Breast epithelium (tissue), 4 donors: ENCODE measurements at regions not wholly inside any gene's neighbourhood (a gene's known extent, or its start where the extent isn't known, plus 50 kb on each side); places are given as distances from the start of the nearest gene placed in this dataset.
"Not testable (repeated sequence)": the region's sequence is repeated elsewhere in the genome, so short reads cannot be mapped to it uniquely, and the experiment has no call there.

Experiments
- DNase-seq, 2 donors: peaks; one replicate each; pipeline ENCODE4 v3.0.0-alpha.2; 2019; ENCODE audit warnings: low spot score in 2 of 2
- H3K27ac ChIP-seq, 2 donors: fragments of 200-600 bp; sonication (generic) in 1 of 2; one replicate each; pipeline ENCODE4 v1.5.1; 2016 to 2019; ENCODE audit warnings: mild to moderate bottlenecking in 1 of 2
- H3K27me3 ChIP-seq, 2 donors: fragments of 200-600 bp; sonication (generic) in 1 of 2; one replicate each; pipeline versions ENCODE4 v1.5.1 to v1.6.0; 2017 to 2019; ENCODE audit warnings: control low read depth in 1 of 2, mild to moderate bottlenecking in 1 of 2
- H3K36me3 ChIP-seq: fragments of 200-600 bp; one replicate; pipeline ENCODE4 v1.5.1; 2019
- H3K4me1 ChIP-seq, 2 donors: fragments of 200-600 bp; sonication (generic); one replicate each; pipeline ENCODE4 v1.5.1; 2016 to 2019; ENCODE audit warnings: control low read depth in 1 of 2
- H3K4me3 ChIP-seq, 3 donors: fragments of 200-600 bp; sonication (generic); 1 replicate in 2 of 3; 2 replicates in 1 of 3; pipeline ENCODE4 v1.5.1; 2016 to 2019; ENCODE audit warnings: mild to moderate bottlenecking in 3 of 3, moderate library complexity in 2 of 3
- H3K9me3 ChIP-seq, 2 donors: fragments of 200-600 bp; sonication (generic) in 1 of 2; one replicate each; pipeline ENCODE4 v1.5.1; 2016 to 2019; ENCODE audit warnings: control low read depth in 1 of 2
- POLR2A ChIP-seq: fragments of 450-650 bp; IDR thresholded peaks from one replicate; pipeline ENCODE4 v1.6.1; 2016; ENCODE audit warnings: antibody characterized with exemption, mild to moderate bottlenecking, moderate library complexity
- POLR2AphosphoS5 ChIP-seq, 3 donors: sonication (generic); formaldehyde crosslinking; IDR thresholded peaks; one replicate each; pipeline ENCODE4 v1.6.1; 2017; ENCODE audit warnings: antibody characterized with exemption in 3 of 3
- intact Hi-C: fragments of 100-400 bp; cut with DNase I; formaldehyde crosslinking; loops from one replicate; pipeline ENCODE4 v1.15.1; 2023; ENCODE audit warnings: low total_unique reads
- TF ChIP-seq, protein P1 (sequence below), 3 donors: fragments of 450-650 bp; IDR thresholded peaks; one replicate each; pipeline ENCODE4 v1.5.1; 2016 to 2017; ENCODE audit warnings: antibody characterized with exemption in 3 of 3, mild to moderate bottlenecking in 3 of 3, moderate library complexity in 3 of 3

- Histone ChIP-seq H3K4me3 (no peak overlapping the region), H3K4me1 (no peaks in the 10 kb centered on the region), H3K27me3 (no peaks in the 10 kb centered on the region), H3K9me3 (no peaks in the 10 kb centered on the region), H3K36me3 (no peaks in the 10 kb centered on the region), H3K27ac (no peak overlapping the region)
- no peak for DNase-seq
- TF ChIP-seq, protein P1, sequence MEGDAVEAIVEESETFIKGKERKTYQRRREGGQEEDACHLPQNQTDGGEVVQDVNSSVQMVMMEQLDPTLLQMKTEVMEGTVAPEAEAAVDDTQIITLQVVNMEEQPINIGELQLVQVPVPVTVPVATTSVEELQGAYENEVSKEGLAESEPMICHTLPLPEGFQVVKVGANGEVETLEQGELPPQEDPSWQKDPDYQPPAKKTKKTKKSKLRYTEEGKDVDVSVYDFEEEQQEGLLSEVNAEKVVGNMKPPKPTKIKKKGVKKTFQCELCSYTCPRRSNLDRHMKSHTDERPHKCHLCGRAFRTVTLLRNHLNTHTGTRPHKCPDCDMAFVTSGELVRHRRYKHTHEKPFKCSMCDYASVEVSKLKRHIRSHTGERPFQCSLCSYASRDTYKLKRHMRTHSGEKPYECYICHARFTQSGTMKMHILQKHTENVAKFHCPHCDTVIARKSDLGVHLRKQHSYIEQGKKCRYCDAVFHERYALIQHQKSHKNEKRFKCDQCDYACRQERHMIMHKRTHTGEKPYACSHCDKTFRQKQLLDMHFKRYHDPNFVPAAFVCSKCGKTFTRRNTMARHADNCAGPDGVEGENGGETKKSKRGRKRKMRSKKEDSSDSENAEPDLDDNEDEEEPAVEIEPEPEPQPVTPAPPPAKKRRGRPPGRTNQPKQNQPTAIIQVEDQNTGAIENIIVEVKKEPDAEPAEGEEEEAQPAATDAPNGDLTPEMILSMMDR (IDR thresholded peaks at IDR 0.05), result no peak
- TF ChIP-seq POLR2AphosphoS5 (IDR thresholded peaks at IDR 0.05) (no peak), POLR2A (no peak)
- intact Hi-C loops, result no loop called here
Measured at GRCh38 chr7:66564045-66564444, 64.6 kb upstream of the KCTD7 start.

DNA sequence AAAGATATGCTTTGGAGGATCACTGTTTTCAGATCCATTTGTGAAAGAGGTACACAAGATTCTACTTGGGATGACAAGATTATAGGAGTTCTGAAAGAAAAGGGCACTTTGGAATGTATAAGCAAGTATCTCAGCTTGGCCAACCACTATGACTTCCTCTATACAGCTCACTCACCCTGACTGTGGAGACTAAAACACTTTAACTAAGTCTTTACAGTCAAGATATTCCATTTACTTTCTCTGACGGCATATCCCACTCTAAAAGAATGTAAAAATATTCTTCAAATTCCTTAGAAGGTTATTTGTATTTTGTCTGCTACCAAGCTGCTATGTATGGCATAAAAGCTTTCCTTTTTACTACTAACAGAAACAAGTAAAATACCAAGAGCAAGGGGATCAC is 58.5 kb upstream of the KCTD7 start:
- H3K27me3 ChIP-seq, H3K9me3 ChIP-seq, intact Hi-C loops, H3K27ac ChIP-seq, DNase-seq, H3K4me1 ChIP-seq, H3K36me3 ChIP-seq, H3K4me3 ChIP-seq: not testable (repeated sequence)

DNA sequence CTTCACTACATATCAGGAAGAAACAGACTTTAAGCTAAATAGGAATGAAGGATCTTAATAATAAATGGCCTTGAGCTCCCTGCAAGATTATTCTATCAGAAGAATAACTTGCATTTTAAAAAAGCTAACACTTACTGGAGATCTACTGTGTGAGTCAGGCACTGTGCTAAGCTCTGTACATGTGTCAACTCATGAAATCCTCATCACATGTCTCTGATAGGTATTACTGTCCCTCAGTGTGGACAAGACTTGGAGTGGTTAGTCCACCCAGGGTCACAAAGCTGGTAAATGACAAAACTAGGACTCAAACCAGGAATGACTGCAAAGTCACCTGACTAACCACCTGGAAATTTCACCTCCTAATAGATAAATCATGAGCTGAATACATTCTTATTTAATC is 57.1 kb upstream of the KCTD7 start:
- no peaks in the 10 kb centered on the region for H3K4me1 ChIP-seq
- intact Hi-C loops, result no loop called here
- H3K36me3 ChIP-seq, result no peaks in the 10 kb centered on the region
- H3K27ac ChIP-seq, result no peak overlapping the region
- TF ChIP-seq, protein P1 (IDR thresholded peaks at IDR 0.05), result no peak
- no peak for TF ChIP-seq POLR2AphosphoS5 (IDR thresholded peaks at IDR 0.05)
- TF ChIP-seq POLR2A, result no peak
- no peaks in the 10 kb centered on the region for H3K9me3 ChIP-seq
- no peak overlapping the region for H3K4me3 ChIP-seq
- DNase-seq, result no peak
- no peaks in the 10 kb centered on the region for H3K27me3 ChIP-seq

- intact Hi-C loops, H3K36me3 ChIP-seq, H3K27me3 ChIP-seq, DNase-seq, H3K9me3 ChIP-seq, H3K4me3 ChIP-seq, H3K27ac ChIP-seq, H3K4me1 ChIP-seq: not testable (repeated sequence)
Measured at GRCh38 chr7:66573782-66574495, 54.7 kb upstream of the KCTD7 start.

DNA sequence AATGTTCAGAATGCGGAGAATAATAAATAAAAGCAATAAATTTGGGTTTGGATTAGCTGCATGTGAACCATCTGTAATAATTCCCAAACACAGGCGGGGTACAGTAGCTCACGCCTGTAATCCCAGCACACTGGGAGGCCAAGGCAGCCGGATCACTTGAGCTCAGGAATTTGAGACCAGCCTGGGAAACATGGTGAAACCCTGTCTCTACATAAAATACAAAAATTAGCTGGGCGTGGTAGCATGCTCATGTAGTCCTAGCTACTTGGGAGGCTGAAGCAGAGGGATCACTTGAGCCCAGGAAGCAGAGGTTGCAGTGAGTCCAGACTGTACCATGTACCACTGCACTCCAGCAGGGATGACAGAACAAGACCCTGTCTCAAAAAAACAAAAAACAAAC is 53.9 kb upstream of the KCTD7 start:
- H3K27me3 ChIP-seq, intact Hi-C loops: not testable (repeated sequence)

GRCh38 chr7:66575398-66575797 is 53.3 kb upstream of the KCTD7 start:
- DNase-seq, result no peak
- H3K27ac ChIP-seq, result no peak overlapping the region
- no peaks in the 10 kb centered on the region for H3K27me3 ChIP-seq
- no peaks in the 10 kb centered on the region for H3K9me3 ChIP-seq
- TF ChIP-seq POLR2AphosphoS5 (IDR thresholded peaks at IDR 0.05) (no peak), POLR2A (no peak)
- TF ChIP-seq, protein P1 (IDR thresholded peaks at IDR 0.05), result no peak
- intact Hi-C loops, result no loop called here
- no peaks in the 10 kb centered on the region for H3K36me3 ChIP-seq
- H3K4me1 ChIP-seq, result no peaks in the 10 kb centered on the region
- no peak overlapping the region for H3K4me3 ChIP-seq

More for the DNA sequence above, 53.9 kb upstream of the KCTD7 start:
- not testable (repeated sequence) for H3K27ac ChIP-seq, H3K36me3 ChIP-seq, DNase-seq, H3K9me3 ChIP-seq, H3K4me3 ChIP-seq, H3K4me1 ChIP-seq

GRCh38 chr7:66576646-66577045 is 52.0 kb upstream of the KCTD7 start:
- no peak overlapping the region for H3K4me3 ChIP-seq
- no peak for DNase-seq
- H3K36me3 ChIP-seq, result no peaks in the 10 kb centered on the region
- no peak overlapping the region for H3K27ac ChIP-seq
- H3K27me3 ChIP-seq, result no peaks in the 10 kb centered on the region
- intact Hi-C loops, result no loop called here
- no peaks in the 10 kb centered on the region for H3K9me3 ChIP-seq
- TF ChIP-seq, protein P1 (IDR thresholded peaks at IDR 0.05), result no peak
- TF ChIP-seq POLR2A, result no peak
- no peak for TF ChIP-seq POLR2AphosphoS5 (IDR thresholded peaks at IDR 0.05)
- H3K4me1 ChIP-seq, result no peaks in the 10 kb centered on the region
